ENCODE measurements at regions not wholly inside any gene's neighbourhood (a gene's known extent, or its start where the extent isn't known, plus 50 kb on each side); places are given as distances from the start of the nearest gene placed in this dataset.
A peak's percentile ranks its signal among the peaks of the same experiment; 100 is the strongest.

DNA sequence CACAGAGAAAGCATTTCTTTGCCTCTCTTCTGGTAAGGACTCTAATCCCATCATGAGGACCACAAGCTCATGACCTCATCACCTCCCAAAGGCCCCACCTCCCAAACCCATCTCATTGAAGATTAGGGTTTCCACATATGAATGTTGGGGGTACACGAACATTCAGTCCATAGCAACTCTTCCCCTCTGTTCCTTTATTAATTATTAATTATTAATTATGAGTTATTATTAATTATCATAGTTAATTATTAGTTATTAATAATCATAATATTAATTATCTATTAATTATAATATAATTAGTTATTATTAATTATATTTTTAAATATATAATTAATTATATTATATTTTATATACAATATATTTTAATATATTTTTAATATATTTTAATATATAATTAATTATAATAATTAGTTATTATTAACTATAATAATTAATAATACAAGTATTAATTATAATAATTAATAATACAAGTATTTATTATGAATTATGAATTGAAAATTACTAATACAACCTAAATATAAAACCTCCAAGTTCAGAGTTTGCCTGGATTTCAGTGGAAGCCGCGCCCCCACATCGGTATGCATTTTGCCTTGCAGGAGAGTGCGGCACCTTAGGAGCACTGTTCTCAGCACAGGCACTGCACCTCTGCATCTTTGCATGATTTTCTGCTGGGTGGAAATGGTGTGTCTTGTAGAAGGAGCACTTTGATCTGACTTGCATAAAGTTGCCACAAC lies 128.0 kb upstream of the FGF3 start:
- TF ChIP-seq, protein P1, sequence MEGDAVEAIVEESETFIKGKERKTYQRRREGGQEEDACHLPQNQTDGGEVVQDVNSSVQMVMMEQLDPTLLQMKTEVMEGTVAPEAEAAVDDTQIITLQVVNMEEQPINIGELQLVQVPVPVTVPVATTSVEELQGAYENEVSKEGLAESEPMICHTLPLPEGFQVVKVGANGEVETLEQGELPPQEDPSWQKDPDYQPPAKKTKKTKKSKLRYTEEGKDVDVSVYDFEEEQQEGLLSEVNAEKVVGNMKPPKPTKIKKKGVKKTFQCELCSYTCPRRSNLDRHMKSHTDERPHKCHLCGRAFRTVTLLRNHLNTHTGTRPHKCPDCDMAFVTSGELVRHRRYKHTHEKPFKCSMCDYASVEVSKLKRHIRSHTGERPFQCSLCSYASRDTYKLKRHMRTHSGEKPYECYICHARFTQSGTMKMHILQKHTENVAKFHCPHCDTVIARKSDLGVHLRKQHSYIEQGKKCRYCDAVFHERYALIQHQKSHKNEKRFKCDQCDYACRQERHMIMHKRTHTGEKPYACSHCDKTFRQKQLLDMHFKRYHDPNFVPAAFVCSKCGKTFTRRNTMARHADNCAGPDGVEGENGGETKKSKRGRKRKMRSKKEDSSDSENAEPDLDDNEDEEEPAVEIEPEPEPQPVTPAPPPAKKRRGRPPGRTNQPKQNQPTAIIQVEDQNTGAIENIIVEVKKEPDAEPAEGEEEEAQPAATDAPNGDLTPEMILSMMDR (IDR thresholded peaks at IDR 0.05; ENCODE audit: unreplicated experiment) = no peak
- Mint-ChIP-seq H3K9me3 (ENCODE audit: low read depth, unreplicated experiment) (no peaks in the 10 kb centered on the region), H3K36me3 (ENCODE audit: insufficient read depth, unreplicated experiment) (peaks cover 18% of the 10 kb centered on the region), H3K27me3 (ENCODE audit: unreplicated experiment) (no peaks in the 10 kb centered on the region), H3K4me3 (ENCODE audit: low read depth, unreplicated experiment) (no peak overlapping the region), H3K4me1 (ENCODE audit: low read depth, unreplicated experiment) (peaks cover 19% of the 10 kb centered on the region), H3K27ac (ENCODE audit: unreplicated experiment) (peak overlapping the region; percentile 98)
- BruUV-seq (replicated peaks) = no TSS peak
- DNase-seq = no peak
- intact Hi-C loops (cut with micrococcal nuclease; ENCODE audit: unreplicated experiment) = loop anchor here (10.0 kb wide), 1 partner anchor 138 kb away; no protein-coding TSS in a partner anchor
- CTCF ChIA-PET = interaction anchor here (0.6 to 1.5 kb wide), 4 partner anchors 36 to 245 kb away, joined by 3 to 5 read pairs (median 4); no protein-coding TSS in a partner anchor

GRCh38 chr11:69947793-69948255 lies 128.6 kb upstream of the FGF3 start:
- TF ChIP-seq, protein P1 (IDR thresholded peaks at IDR 0.05; ENCODE audit: unreplicated experiment) = no peak
- Mint-ChIP-seq H3K4me3 (ENCODE audit: low read depth, unreplicated experiment) (peak overlapping the region; percentile 56), H3K4me1 (ENCODE audit: low read depth, unreplicated experiment) (peaks cover 20% of the 10 kb centered on the region), H3K9me3 (ENCODE audit: low read depth, unreplicated experiment) (no peaks in the 10 kb centered on the region), H3K27ac (ENCODE audit: unreplicated experiment) (peak overlapping the region; percentile 98), H3K36me3 (ENCODE audit: insufficient read depth, unreplicated experiment) (peaks cover 18% of the 10 kb centered on the region), H3K27me3 (ENCODE audit: unreplicated experiment) (no peaks in the 10 kb centered on the region)
- intact Hi-C loops (cut with micrococcal nuclease; ENCODE audit: unreplicated experiment) = loop anchor here (2.0 to 10.0 kb wide), 3 partner anchors 33 to 243 kb away; no protein-coding TSS in a partner anchor
- DNase-seq = no peak
- BruUV-seq (replicated peaks) = no TSS peak
- CTCF ChIA-PET = interaction anchor here (0.6 to 1.5 kb wide), 4 partner anchors 36 to 244 kb away, joined by 3 to 5 read pairs (median 4); no protein-coding TSS in a partner anchor

DNA sequence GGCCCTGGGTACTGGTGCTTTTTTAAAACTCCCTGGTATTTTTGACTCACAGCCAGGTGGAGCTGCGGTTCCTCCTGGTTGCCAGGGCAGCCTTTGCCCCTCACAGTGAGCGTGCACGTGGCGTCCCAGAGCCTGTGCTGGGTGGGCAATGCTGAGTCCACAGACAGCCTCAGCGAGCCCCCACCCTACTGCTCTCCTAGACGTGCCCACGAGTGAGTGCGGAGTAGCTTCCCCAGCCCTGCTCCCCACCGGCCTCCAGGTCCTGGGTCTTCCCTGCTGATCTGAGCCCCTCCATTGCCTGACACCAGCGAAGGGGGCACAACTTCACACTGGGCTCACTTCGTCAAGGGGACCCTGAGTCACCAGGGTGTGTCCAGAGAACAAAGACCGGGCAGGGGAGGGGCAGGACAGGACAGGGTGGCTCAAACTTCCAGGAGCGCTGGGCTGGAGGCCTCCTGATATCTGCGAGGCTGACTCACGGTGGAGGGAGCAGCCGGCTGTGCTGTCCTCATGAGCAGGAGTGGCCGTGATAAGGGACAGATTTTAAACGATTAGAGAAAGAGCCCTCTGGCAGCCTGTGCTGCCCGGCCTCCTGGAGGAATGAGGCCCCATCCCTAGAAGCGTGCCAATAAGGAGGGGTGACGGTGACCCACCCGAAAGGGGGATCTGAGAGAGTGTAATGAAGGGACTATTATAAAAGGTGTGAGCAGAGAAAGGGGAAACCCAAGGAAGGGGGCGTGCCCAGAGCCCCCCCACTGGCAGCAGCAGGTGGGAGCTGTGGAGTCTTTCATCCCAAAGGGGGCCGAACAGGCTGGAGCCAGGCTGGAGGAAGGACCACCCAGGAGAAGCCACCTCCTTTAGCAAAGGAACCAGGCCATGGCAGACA lies 129.3 kb upstream of the FGF3 start:
- Mint-ChIP-seq H3K36me3 (ENCODE audit: insufficient read depth, unreplicated experiment) (peaks cover 18% of the 10 kb centered on the region), H3K9me3 (ENCODE audit: low read depth, unreplicated experiment) (no peaks in the 10 kb centered on the region), H3K4me1 (ENCODE audit: low read depth, unreplicated experiment) (peaks cover 22% of the 10 kb centered on the region), H3K27me3 (ENCODE audit: unreplicated experiment) (no peaks in the 10 kb centered on the region), H3K27ac (ENCODE audit: unreplicated experiment) (peak overlapping the region; percentile 98), H3K4me3 (ENCODE audit: low read depth, unreplicated experiment) (peak overlapping the region; percentile 56)
- peak; percentile 93 for DNase-seq
- CTCF ChIA-PET = interaction anchor here (0.6 to 1.5 kb wide), 14 partner anchors 10 to 243 kb away, joined by 3 to 10 read pairs (median 5); no protein-coding TSS in a partner anchor
- BruUV-seq (replicated peaks) = TSS peak; percentile 89
- intact Hi-C loops (cut with micrococcal nuclease; ENCODE audit: unreplicated experiment) = loop anchor here (2.0 to 10.0 kb wide), 3 partner anchors 34 to 242 kb away; no protein-coding TSS in a partner anchor
- TF ChIP-seq, protein P1 (IDR thresholded peaks at IDR 0.05; ENCODE audit: unreplicated experiment) = no peak

GRCh38 chr11:69949327-69949726 lies 128.8 kb upstream of the ANO1 start:
- no TSS peak for BruUV-seq (replicated peaks)
- CTCF ChIA-PET = interaction anchor here (0.6 to 1.5 kb wide), 11 partner anchors 9 to 242 kb away, joined by 3 to 10 read pairs (median 5); no protein-coding TSS in a partner anchor
- intact Hi-C loops (cut with micrococcal nuclease; ENCODE audit: unreplicated experiment) = loop anchor here (2.0 to 10.0 kb wide), 3 partner anchors 35 to 241 kb away; no protein-coding TSS in a partner anchor

More at GRCh38 chr11:69949327-69949726, 128.8 kb upstream of the ANO1 start:
- TF ChIP-seq, protein P1 (IDR thresholded peaks at IDR 0.05; ENCODE audit: unreplicated experiment) = no peak
- Mint-ChIP-seq H3K27me3 (ENCODE audit: unreplicated experiment) (no peaks in the 10 kb centered on the region), H3K27ac (ENCODE audit: unreplicated experiment) (peak overlapping the region; percentile 98), H3K4me1 (ENCODE audit: low read depth, unreplicated experiment) (peaks cover 22% of the 10 kb centered on the region), H3K9me3 (ENCODE audit: low read depth, unreplicated experiment) (no peaks in the 10 kb centered on the region), H3K4me3 (ENCODE audit: low read depth, unreplicated experiment) (peak overlapping the region; percentile 56), H3K36me3 (ENCODE audit: insufficient read depth, unreplicated experiment) (peaks cover 18% of the 10 kb centered on the region)
- peak; percentile 94 for DNase-seq
